H9 (cell line): ENCODE measurements at regions not wholly inside any gene's neighbourhood (a gene's known extent, or its start where the extent isn't known, plus 50 kb on each side); places are given as distances from the start of the nearest gene placed in this dataset.

ENCODE experiments used
- DNase-seq: peaks from one replicate; pipeline ENCODE4 v3.0.0-alpha.2; 2017
- H2AFZ ChIP-seq: one replicate; pipeline ENCODE4 v1.6.1; 2013; ENCODE audit warnings: mild to moderate bottlenecking, low read length, control low read depth, moderate library complexity
- H2AK5ac ChIP-seq: 2 replicates; pipeline ENCODE4 v1.6.1; 2013; ENCODE audit warnings: low read length, control low read depth, mixed read lengths; ENCODE audit not compliant: insufficient read length
- H2BK120ac ChIP-seq: one replicate; pipeline ENCODE4 v1.6.1; 2013; ENCODE audit warnings: low read depth, mild to moderate bottlenecking, low read length, control low read depth, inconsistent platforms; ENCODE audit not compliant: poor library complexity, severe bottlenecking
- H2BK12ac ChIP-seq: 2 replicates; pipeline ENCODE4 v1.6.1; 2013; ENCODE audit warnings: low read length, control low read depth, mixed read lengths, low read depth; ENCODE audit not compliant: insufficient read length
- H2BK15ac ChIP-seq: 2 replicates; pipeline ENCODE4 v1.6.1; 2013; ENCODE audit warnings: low read depth, low read length, control low read depth
- H2BK20ac ChIP-seq: one replicate; pipeline ENCODE4 v1.6.1; 2013; ENCODE audit warnings: low read depth, mild to moderate bottlenecking, low read length, control low read depth, inconsistent platforms; ENCODE audit not compliant: poor library complexity, severe bottlenecking
- H2BK5ac ChIP-seq: 2 replicates; pipeline ENCODE4 v1.6.1; 2013; ENCODE audit warnings: low read length, control low read depth, mixed read lengths; ENCODE audit not compliant: insufficient read length
- H3K14ac ChIP-seq: 2 replicates; pipeline ENCODE4 v1.6.1; 2013; ENCODE audit warnings: low read length, control low read depth; ENCODE audit not compliant: insufficient read depth
- H3K18ac ChIP-seq: 2 replicates; pipeline ENCODE4 v1.6.1; 2013; ENCODE audit warnings: low read depth, mild to moderate bottlenecking, mixed read lengths, low read length, control low read depth; ENCODE audit not compliant: insufficient read length
- H3K23ac ChIP-seq: 2 replicates; pipeline ENCODE4 v1.6.1; 2013; ENCODE audit warnings: low read length, control low read depth, mixed read lengths, low read depth; ENCODE audit not compliant: insufficient read length
- H3K23me2 ChIP-seq: 2 replicates; pipeline ENCODE4 v1.6.1; 2013; ENCODE audit warnings: low read depth, mild to moderate bottlenecking, mixed read lengths, low read length, control low read depth; ENCODE audit not compliant: insufficient read length, poor library complexity, severe bottlenecking
- H3K27ac ChIP-seq: 2 replicates; pipeline ENCODE4 v1.5.1; 2013; ENCODE audit warnings: low read length, control low read depth, mixed read lengths, low read depth; ENCODE audit not compliant: insufficient read length
- H3K27me3 ChIP-seq: 2 replicates; pipeline ENCODE4 v1.6.1; 2013; ENCODE audit warnings: low read length, control low read depth, inconsistent platforms; ENCODE audit not compliant: insufficient read depth
- H3K4ac ChIP-seq: 2 replicates; pipeline ENCODE4 v1.6.1; 2013; ENCODE audit warnings: low read depth, mild to moderate bottlenecking, control low read depth, inconsistent platforms, low read length, moderate library complexity
- H3K4me1 ChIP-seq: 2 replicates; pipeline ENCODE4 v1.6.1; 2013; ENCODE audit warnings: low read length, control low read depth, inconsistent platforms; ENCODE audit not compliant: insufficient read depth
- H3K4me2 ChIP-seq: 2 replicates; pipeline ENCODE4 v1.6.1; 2013; ENCODE audit warnings: low read length, control low read depth, mixed read lengths; ENCODE audit not compliant: insufficient read length, insufficient read depth
- H3K56ac ChIP-seq: 2 replicates; pipeline ENCODE4 v1.6.1; 2013; ENCODE audit warnings: low read depth, mild to moderate bottlenecking, mixed read lengths, low read length, control low read depth; ENCODE audit not compliant: insufficient read length
- H3K79me1 ChIP-seq: 2 replicates; pipeline ENCODE4 v1.6.1; 2013; ENCODE audit warnings: low read depth, mild to moderate bottlenecking, moderate library complexity, low read length, control low read depth, inconsistent platforms; ENCODE audit not compliant: insufficient read depth, poor library complexity, severe bottlenecking
- H3K79me2 ChIP-seq: 2 replicates; pipeline ENCODE4 v1.6.1; 2013; ENCODE audit warnings: low read length, control low read depth, inconsistent platforms; ENCODE audit not compliant: insufficient read depth
- H3K9ac ChIP-seq: 2 replicates; pipeline ENCODE4 v1.6.1; 2013; ENCODE audit warnings: low read length, control low read depth, mixed read lengths; ENCODE audit not compliant: insufficient read length; ENCODE audit errors: extremely low read depth
- H3K9me3 ChIP-seq: one replicate; pipeline ENCODE4 v1.6.1; 2013; ENCODE audit warnings: low read depth, low read length, inconsistent platforms; ENCODE audit not compliant: control insufficient read depth
- H3T11ph ChIP-seq: one replicate; pipeline ENCODE4 v1.6.1; 2013; ENCODE audit warnings: mild to moderate bottlenecking, low read length, control low read depth, inconsistent platforms
- H4K20me1 ChIP-seq: one replicate; pipeline ENCODE4 v1.6.1; 2013; ENCODE audit not compliant: control insufficient read depth, insufficient read length, insufficient read depth
- H4K5ac ChIP-seq: 2 replicates; pipeline ENCODE4 v1.6.1; 2013; ENCODE audit warnings: low read depth, mild to moderate bottlenecking, mixed read lengths, low read length, control low read depth; ENCODE audit not compliant: insufficient read length
- H4K8ac ChIP-seq: replicated peaks from 2 replicates; pipeline ENCODE4 v1.6.1; 2013; ENCODE audit warnings: low read length, control low read depth, mixed read lengths, low read depth; ENCODE audit not compliant: insufficient read length
- H4K91ac ChIP-seq: 2 replicates; pipeline ENCODE4 v1.6.1; 2013; ENCODE audit warnings: low read depth, mild to moderate bottlenecking, moderate library complexity, mixed read lengths, low read length, control low read depth; ENCODE audit not compliant: insufficient read length
- H3K27ac Mint-ChIP-seq, 3 experiments: 2 replicates in 2 of 3; 3 replicates in 1 of 3; pipeline ENCODE4 v1.8.0; 2020 to 2021; ENCODE audit warnings: mixed read lengths in 3 of 3, mild to moderate bottlenecking in 1 of 3, moderate library complexity in 1 of 3
- H3K27me3 Mint-ChIP-seq: 2 replicates; pipeline ENCODE4 v1.8.0; 2021; ENCODE audit warnings: low read depth, mild to moderate bottlenecking, moderate library complexity, mixed read lengths
- H3K36me3 Mint-ChIP-seq, 3 experiments: 2 replicates in 2 of 3; 3 replicates in 1 of 3; pipeline ENCODE4 v1.8.0; 2020 to 2021; ENCODE audit warnings: low read depth in 3 of 3, mixed read lengths in 3 of 3; ENCODE audit not compliant: insufficient read depth in 1 of 3
- H3K4me1 Mint-ChIP-seq, 2 experiments: 2 replicates each; pipeline ENCODE4 v1.8.0; 2020; ENCODE audit warnings: mixed read lengths in 2 of 2
- H3K4me3 Mint-ChIP-seq, 2 experiments: 2 replicates in 1 of 2; 3 replicates in 1 of 2; pipeline ENCODE4 v1.8.0; 2020 to 2021; ENCODE audit warnings: mild to moderate bottlenecking in 2 of 2, mixed read lengths in 2 of 2, moderate library complexity in 1 of 2
- H3K9me3 Mint-ChIP-seq, 2 experiments: 2 replicates in 1 of 2; 3 replicates in 1 of 2; pipeline ENCODE4 v1.8.0; 2020; ENCODE audit warnings: mild to moderate bottlenecking in 2 of 2, mixed read lengths in 2 of 2, moderate library complexity in 1 of 2
- WGBS: extraction: QIAGEN DNeasy Blood & Tissue Kit; methylation state at CpG from one replicate; pipeline ENCODE4 v1.1.7; 2013; ENCODE audit warnings: missing lambda C conversion rate, low lambda C conversion rate, mixed read lengths; ENCODE audit not compliant: insufficient read length; ENCODE audit errors: extremely low coverage; 5-methylcytosine and 5-hydroxymethylcytosine counted together
- TF ChIP-seq, protein P1 (sequence below): fragments of 200-600 bp; sonication (generic); conservative IDR thresholded peaks from 3 replicates; pipeline ENCODE4 v1.8.0; 2021; ENCODE audit warnings: antibody characterized with exemption, mild to moderate bottlenecking

DNA sequence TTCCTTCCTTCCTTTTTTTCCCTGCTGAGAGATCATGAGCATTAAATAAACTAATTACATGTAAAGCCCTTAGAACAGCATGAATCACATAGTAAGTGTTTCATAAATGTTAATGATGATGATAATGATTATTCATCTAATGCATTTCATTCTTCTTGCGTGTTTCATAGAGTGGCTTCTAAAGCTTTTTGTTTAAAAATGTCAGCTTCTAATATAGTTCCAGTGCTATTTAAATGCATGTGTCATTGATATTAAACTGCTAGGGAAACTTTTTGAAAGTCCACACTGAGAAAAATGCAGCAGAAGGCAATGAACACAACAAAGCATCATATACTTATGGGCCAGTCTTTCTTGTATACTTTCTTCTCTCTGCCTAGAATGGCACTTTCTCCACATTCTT is 894.8 kb downstream of the REEP3 start:
- no peak overlapping the region for H3K23ac ChIP-seq
- no peaks in the 10 kb centered on the region for H3K9me3 ChIP-seq
- H2BK20ac ChIP-seq, result no peak overlapping the region
- H3K4me2 ChIP-seq, result no peak overlapping the region
- WGBS, result no CpG with 5 or more reads among the region's 1 CpG
- no peak overlapping the region for H2BK120ac ChIP-seq
- no peak overlapping the region for H2BK5ac ChIP-seq
- no peak overlapping the region for H2BK12ac ChIP-seq
- Mint-ChIP-seq H3K4me1 (no peaks in the 10 kb centered on the region), H3K4me3 (no peak overlapping the region), H3K27ac (no peak overlapping the region), H3K36me3 (no peaks in the 10 kb centered on the region), H3K27me3 (no peaks in the 10 kb centered on the region), H3K9me3 (no peaks in the 10 kb centered on the region; a peak in 1 of 5 replicates)
- no peak overlapping the region for H4K5ac ChIP-seq
- no peak for DNase-seq
- no peaks in the 10 kb centered on the region for H3K27me3 ChIP-seq
- TF ChIP-seq, protein P1, sequence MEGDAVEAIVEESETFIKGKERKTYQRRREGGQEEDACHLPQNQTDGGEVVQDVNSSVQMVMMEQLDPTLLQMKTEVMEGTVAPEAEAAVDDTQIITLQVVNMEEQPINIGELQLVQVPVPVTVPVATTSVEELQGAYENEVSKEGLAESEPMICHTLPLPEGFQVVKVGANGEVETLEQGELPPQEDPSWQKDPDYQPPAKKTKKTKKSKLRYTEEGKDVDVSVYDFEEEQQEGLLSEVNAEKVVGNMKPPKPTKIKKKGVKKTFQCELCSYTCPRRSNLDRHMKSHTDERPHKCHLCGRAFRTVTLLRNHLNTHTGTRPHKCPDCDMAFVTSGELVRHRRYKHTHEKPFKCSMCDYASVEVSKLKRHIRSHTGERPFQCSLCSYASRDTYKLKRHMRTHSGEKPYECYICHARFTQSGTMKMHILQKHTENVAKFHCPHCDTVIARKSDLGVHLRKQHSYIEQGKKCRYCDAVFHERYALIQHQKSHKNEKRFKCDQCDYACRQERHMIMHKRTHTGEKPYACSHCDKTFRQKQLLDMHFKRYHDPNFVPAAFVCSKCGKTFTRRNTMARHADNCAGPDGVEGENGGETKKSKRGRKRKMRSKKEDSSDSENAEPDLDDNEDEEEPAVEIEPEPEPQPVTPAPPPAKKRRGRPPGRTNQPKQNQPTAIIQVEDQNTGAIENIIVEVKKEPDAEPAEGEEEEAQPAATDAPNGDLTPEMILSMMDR, result no peak
- H3K79me1 ChIP-seq, result no peaks in the 10 kb centered on the region
- H2BK15ac ChIP-seq, result no peak overlapping the region
- H3K14ac ChIP-seq, result no peak overlapping the region
- no peaks in the 10 kb centered on the region for H3K4me1 ChIP-seq
- H4K8ac ChIP-seq, result no peak overlapping the region
- H3K18ac ChIP-seq, result no peak overlapping the region
- no peak overlapping the region for H3K4ac ChIP-seq
- no peaks in the 10 kb centered on the region for H3K79me2 ChIP-seq
- no peak overlapping the region for H2AK5ac ChIP-seq
- no peak overlapping the region for H3K56ac ChIP-seq
- H3K23me2 ChIP-seq, result no peaks in the 10 kb centered on the region
- no peak overlapping the region for H3T11ph ChIP-seq
- no peak overlapping the region for H3K27ac ChIP-seq
- no peaks in the 10 kb centered on the region for H4K20me1 ChIP-seq
- no peak overlapping the region for H2AFZ ChIP-seq
- no peak overlapping the region for H4K91ac ChIP-seq
- H3K9ac ChIP-seq, result no peak overlapping the region
